OCI-LY3 (cell line): ENCODE measurements at regions not wholly inside any gene's neighbourhood (a gene's known extent, or its start where the extent isn't known, plus 50 kb on each side); places are given as distances from the start of the nearest gene placed in this dataset.

Source experiments
- EZH2phosphoT487 ChIP-seq: fragments of 200-600 bp; shearing (Covaris generic); IDR thresholded peaks from 2 replicates; pipeline ENCODE4 v1.6.1; 2018; ENCODE audit warnings: antibody characterized with exemption, mixed run types, low read depth
- TF ChIP-seq, protein P1 (sequence below): fragments of 200-600, 300-600 bp; sonication (generic); IDR thresholded peaks from 2 replicates; pipeline ENCODE4 v1.5.1; 2014; ENCODE audit warnings: antibody characterized with exemption, low read length, low read depth

- TF ChIP-seq, protein P1, sequence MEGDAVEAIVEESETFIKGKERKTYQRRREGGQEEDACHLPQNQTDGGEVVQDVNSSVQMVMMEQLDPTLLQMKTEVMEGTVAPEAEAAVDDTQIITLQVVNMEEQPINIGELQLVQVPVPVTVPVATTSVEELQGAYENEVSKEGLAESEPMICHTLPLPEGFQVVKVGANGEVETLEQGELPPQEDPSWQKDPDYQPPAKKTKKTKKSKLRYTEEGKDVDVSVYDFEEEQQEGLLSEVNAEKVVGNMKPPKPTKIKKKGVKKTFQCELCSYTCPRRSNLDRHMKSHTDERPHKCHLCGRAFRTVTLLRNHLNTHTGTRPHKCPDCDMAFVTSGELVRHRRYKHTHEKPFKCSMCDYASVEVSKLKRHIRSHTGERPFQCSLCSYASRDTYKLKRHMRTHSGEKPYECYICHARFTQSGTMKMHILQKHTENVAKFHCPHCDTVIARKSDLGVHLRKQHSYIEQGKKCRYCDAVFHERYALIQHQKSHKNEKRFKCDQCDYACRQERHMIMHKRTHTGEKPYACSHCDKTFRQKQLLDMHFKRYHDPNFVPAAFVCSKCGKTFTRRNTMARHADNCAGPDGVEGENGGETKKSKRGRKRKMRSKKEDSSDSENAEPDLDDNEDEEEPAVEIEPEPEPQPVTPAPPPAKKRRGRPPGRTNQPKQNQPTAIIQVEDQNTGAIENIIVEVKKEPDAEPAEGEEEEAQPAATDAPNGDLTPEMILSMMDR = no peak
- TF ChIP-seq EZH2phosphoT487 = no peak
These were observed 71.1 kb upstream of the NUDT4 start for GRCh38 chr12:93306636-93307035.
